Sigmoid colon (tissue), 6 donors: ENCODE measurements at regions not wholly inside any gene's neighbourhood (a gene's known extent, or its start where the extent isn't known, plus 50 kb on each side); places are given as distances from the start of the nearest gene placed in this dataset.

Source experiments
- DNase-seq: peaks from one replicate; pipeline ENCODE4 v3.0.0-alpha.2; 2019
- H3K27ac ChIP-seq, 4 donors: fragments of 200-600 bp; sonication (generic); one replicate each; pipeline ENCODE4 v1.5.1; 2016 to 2019; ENCODE audit warnings: mild to moderate bottlenecking in 1 of 4
- H3K27me3 ChIP-seq, 3 donors: fragments of 200-600 bp; sonication (generic); one replicate each; pipeline ENCODE4 v1.5.1; 2019; ENCODE audit warnings: mild to moderate bottlenecking in 1 of 3
- H3K36me3 ChIP-seq, 4 donors: fragments of 200-600 bp; sonication (generic); one replicate each; pipeline ENCODE4 v1.5.1; 2016 to 2019
- H3K4me1 ChIP-seq, 4 donors: fragments of 200-600 bp; sonication (generic); one replicate each; pipeline ENCODE4 v1.5.1; 2017 to 2019
- H3K4me3 ChIP-seq, 4 donors: fragments of 200-600 bp; sonication (generic); one replicate each; pipeline ENCODE4 v1.5.1; 2017 to 2019; ENCODE audit warnings: mild to moderate bottlenecking in 2 of 4, moderate library complexity in 1 of 4
- H3K9me3 ChIP-seq, 4 donors: fragments of 200-600 bp in 3 of 4; sonication (generic) in 3 of 4; one replicate each; pipeline versions ENCODE4 v1.5.1 to v1.6.1; 2013 to 2019
- CTCF ChIP-seq, 4 experiments: fragments of 450-650 bp in 3 of 4; fragments of 200-600 bp in 1 of 4; IDR thresholded peaks; one replicate each; pipeline ENCODE4 v1.5.1; 2016 to 2019; ENCODE audit warnings: antibody characterized with exemption in 4 of 4, mild to moderate bottlenecking in 3 of 4, moderate library complexity in 2 of 4
- EP300 ChIP-seq, 4 donors: sonication (generic); formaldehyde crosslinking; IDR thresholded peaks; one replicate each; pipeline ENCODE4 v1.6.1; 2017; ENCODE audit warnings: antibody characterized with exemption in 4 of 4
- POLR2A ChIP-seq, 2 donors: fragments of 450-650 bp; IDR thresholded peaks; one replicate each; pipeline ENCODE4 v1.6.1; 2016; ENCODE audit warnings: antibody characterized with exemption in 2 of 2, mild to moderate bottlenecking in 2 of 2, moderate library complexity in 2 of 2
- POLR2AphosphoS5 ChIP-seq, 4 donors: sonication (generic); formaldehyde crosslinking; IDR thresholded peaks; one replicate each; pipeline ENCODE4 v1.6.1; 2017; ENCODE audit warnings: antibody characterized with exemption in 4 of 4
- WGBS, 2 donors: extraction: QIAGEN DNeasy Blood & Tissue Kit; methylation state at CpG; one replicate each; pipeline ENCODE4 v1.1.7; 2013; 5-methylcytosine and 5-hydroxymethylcytosine counted together
- intact Hi-C: fragments of 100-400 bp; cut with DNase I; formaldehyde crosslinking; loops from one replicate; pipeline ENCODE4 v1.15.1; 2023
- donor health status: healthy with polysubstance abuse.
- donor health status: healthy.

DNA sequence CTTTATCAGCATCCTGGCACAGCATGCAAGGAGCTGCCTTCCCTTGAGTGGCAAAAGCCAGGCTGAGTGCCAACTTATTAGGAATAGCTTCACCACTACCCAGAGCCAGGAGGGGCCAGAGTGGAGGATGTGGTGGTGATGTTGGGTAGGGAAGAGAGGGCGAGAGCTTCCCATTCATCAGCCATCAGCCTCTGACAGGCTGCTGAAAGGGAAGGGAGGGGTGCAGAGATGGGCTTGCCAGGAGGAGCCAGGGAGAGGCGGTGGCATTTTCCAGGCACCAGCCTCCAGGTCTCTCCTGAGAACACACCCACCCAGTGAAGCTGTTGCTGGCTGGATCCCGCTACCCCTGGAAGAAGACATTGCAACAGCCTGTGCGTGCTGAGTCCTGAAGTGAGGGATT, 168.5 kb downstream of the ACTL8 start:
- Histone ChIP-seq H3K9me3 (no peaks in the 10 kb centered on the region), H3K4me3 (no peak overlapping the region), H3K4me1 (peaks cover 0 to 3% (median 0%) of the 10 kb centered on the region in 4 donors), H3K27ac (no peak overlapping the region), H3K36me3 (no peaks in the 10 kb centered on the region), H3K27me3 (peaks cover 0 to 32% (median 12%) of the 10 kb centered on the region in 3 donors)
- TF ChIP-seq EP300 (IDR thresholded peaks at IDR 0.05) (no peak), CTCF (IDR thresholded peaks at IDR 0.05) (no peak), POLR2A (IDR thresholded peaks at IDR 0.05) (no peak), POLR2AphosphoS5 (IDR thresholded peaks at IDR 0.05) (no peak)
- 80 to 88% methylated on average over 4 of the region's 4 CpGs for WGBS, 2 donors
- intact Hi-C loops = no loop called here
- DNase-seq = no peak

GRCh38 chr1:17924578-17924977, 169.4 kb downstream of the ACTL8 start:
- no peak for DNase-seq
- Histone ChIP-seq H3K4me3 (no peak overlapping the region), H3K4me1 (peaks cover 0 to 3% (median 0%) of the 10 kb centered on the region in 4 donors), H3K9me3 (no peaks in the 10 kb centered on the region), H3K36me3 (no peaks in the 10 kb centered on the region), H3K27me3 (peaks cover 0 to 31% (median 12%) of the 10 kb centered on the region in 3 donors), H3K27ac (no peak overlapping the region)
- intact Hi-C loops = no loop called here
- TF ChIP-seq EP300 (IDR thresholded peaks at IDR 0.05) (no peak), POLR2A (IDR thresholded peaks at IDR 0.05) (no peak), POLR2AphosphoS5 (IDR thresholded peaks at IDR 0.05) (no peak), CTCF (IDR thresholded peaks at IDR 0.05) (no peak)

GRCh38 chr1:17925290-17926237, 170.4 kb downstream of the ACTL8 start:
- Histone ChIP-seq H3K4me3 (no peak overlapping the region), H3K27ac (no peak overlapping the region), H3K4me1 (peaks cover 0 to 5% (median 2%) of the 10 kb centered on the region in 4 donors), H3K27me3 (peaks cover 0 to 26% (median 12%) of the 10 kb centered on the region in 3 donors), H3K36me3 (no peaks in the 10 kb centered on the region), H3K9me3 (no peaks in the 10 kb centered on the region)
- TF ChIP-seq POLR2AphosphoS5 (IDR thresholded peaks at IDR 0.05) (no peak), CTCF (IDR thresholded peaks at IDR 0.05) (no peak), POLR2A (IDR thresholded peaks at IDR 0.05) (no peak), EP300 (IDR thresholded peaks at IDR 0.05) (no peak)
- DNase-seq = no peak
- intact Hi-C loops = no loop called here
- WGBS, 2 donors = 49 to 80% methylated on average over 15 of the region's 15 CpGs

- Histone ChIP-seq H3K4me3 (no peak overlapping the region), H3K4me1 (peaks cover 0 to 14% (median 6%) of the 10 kb centered on the region in 4 donors), H3K9me3 (no peaks in the 10 kb centered on the region), H3K27ac (no peak overlapping the region), H3K36me3 (no peaks in the 10 kb centered on the region), H3K27me3 (peaks cover 0 to 20% (median 12%) of the 10 kb centered on the region in 3 donors)
- no peak for DNase-seq
- intact Hi-C loops = no loop called here
- TF ChIP-seq CTCF (IDR thresholded peaks at IDR 0.05) = no peak
- no peak for TF ChIP-seq EP300 (IDR thresholded peaks at IDR 0.05)
- TF ChIP-seq POLR2AphosphoS5 (IDR thresholded peaks at IDR 0.05) = no peak
- TF ChIP-seq POLR2A (IDR thresholded peaks at IDR 0.05) = no peak
- WGBS, 2 donors = 86 to 89% methylated on average over 4 of the region's 4 CpGs
Measured at GRCh38 chr1:17926906-17927305, 171.8 kb downstream of the ACTL8 start.
